Vagina (tissue), 2 donors: ENCODE measurements at regions not wholly inside any gene's neighbourhood (a gene's known extent, or its start where the extent isn't known, plus 50 kb on each side); places are given as distances from the start of the nearest gene placed in this dataset.

ENCODE experiments used
- POLR2A ChIP-seq, 2 donors: fragments of 450-650 bp; IDR thresholded peaks; one replicate each; pipeline ENCODE4 v1.6.1; 2017; ENCODE audit warnings: antibody characterized with exemption in 2 of 2, mild to moderate bottlenecking in 2 of 2, moderate library complexity in 2 of 2
- POLR2AphosphoS5 ChIP-seq, 2 donors: sonication (generic); formaldehyde crosslinking; IDR thresholded peaks; one replicate each; pipeline ENCODE4 v1.9.0; 2017; ENCODE audit warnings: antibody characterized with exemption in 2 of 2, mild to moderate bottlenecking in 2 of 2, low read depth in 1 of 2; ENCODE audit not compliant: insufficient read depth in 1 of 2
- TF ChIP-seq, protein P1 (sequence below), 3 experiments: fragments of 450-650 bp in 2 of 3; fragments of 200-600 bp in 1 of 3; sonication (generic) in 1 of 3; IDR thresholded peaks; one replicate each; pipeline ENCODE4 v1.5.1; 2017 to 2019; ENCODE audit warnings: antibody characterized with exemption in 3 of 3, mild to moderate bottlenecking in 2 of 3, moderate library complexity in 2 of 3

DNA sequence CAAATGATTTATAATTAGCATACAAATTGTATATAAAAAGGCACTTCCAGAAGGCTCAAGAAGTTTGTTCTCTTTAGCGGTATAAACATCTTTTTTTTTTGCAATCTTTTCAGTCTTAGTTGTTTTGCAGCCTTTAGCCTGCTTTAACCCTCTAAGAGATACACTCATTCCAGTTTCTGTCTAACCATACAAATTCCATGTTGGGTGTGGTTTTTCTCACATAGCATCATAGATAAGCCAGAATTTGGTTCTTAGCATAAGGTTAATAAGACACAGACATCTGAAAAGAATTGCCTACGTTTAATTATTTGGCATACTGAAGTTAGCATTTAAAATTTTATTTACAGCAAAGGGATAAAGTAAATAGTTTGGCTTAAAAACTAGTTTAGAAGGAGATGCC lies 92.5 kb upstream of the NPVF start:
- TF ChIP-seq POLR2AphosphoS5 (IDR thresholded peaks at IDR 0.05; ENCODE audit: insufficient read depth in 1 of 2, low read depth in 1 of 2) = no peak
- TF ChIP-seq, protein P1, sequence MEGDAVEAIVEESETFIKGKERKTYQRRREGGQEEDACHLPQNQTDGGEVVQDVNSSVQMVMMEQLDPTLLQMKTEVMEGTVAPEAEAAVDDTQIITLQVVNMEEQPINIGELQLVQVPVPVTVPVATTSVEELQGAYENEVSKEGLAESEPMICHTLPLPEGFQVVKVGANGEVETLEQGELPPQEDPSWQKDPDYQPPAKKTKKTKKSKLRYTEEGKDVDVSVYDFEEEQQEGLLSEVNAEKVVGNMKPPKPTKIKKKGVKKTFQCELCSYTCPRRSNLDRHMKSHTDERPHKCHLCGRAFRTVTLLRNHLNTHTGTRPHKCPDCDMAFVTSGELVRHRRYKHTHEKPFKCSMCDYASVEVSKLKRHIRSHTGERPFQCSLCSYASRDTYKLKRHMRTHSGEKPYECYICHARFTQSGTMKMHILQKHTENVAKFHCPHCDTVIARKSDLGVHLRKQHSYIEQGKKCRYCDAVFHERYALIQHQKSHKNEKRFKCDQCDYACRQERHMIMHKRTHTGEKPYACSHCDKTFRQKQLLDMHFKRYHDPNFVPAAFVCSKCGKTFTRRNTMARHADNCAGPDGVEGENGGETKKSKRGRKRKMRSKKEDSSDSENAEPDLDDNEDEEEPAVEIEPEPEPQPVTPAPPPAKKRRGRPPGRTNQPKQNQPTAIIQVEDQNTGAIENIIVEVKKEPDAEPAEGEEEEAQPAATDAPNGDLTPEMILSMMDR (IDR thresholded peaks at IDR 0.05) = no peak
- TF ChIP-seq POLR2A (IDR thresholded peaks at IDR 0.05) = no peak
